IMR-90 (cell line): ENCODE measurements at regions not wholly inside any gene's neighbourhood (a gene's known extent, or its start where the extent isn't known, plus 50 kb on each side); places are given as distances from the start of the nearest gene placed in this dataset.

Source experiments
- CHD1 ChIP-seq: IDR thresholded peaks from 2 replicates; pipeline ENCODE4 v1.6.1; 2012; ENCODE audit warnings: low read depth, low read length, improper control_type of control experiment
- CTCF ChIP-seq: conservative IDR thresholded peaks from 2 replicates; pipeline ENCODE4 v1.5.1; 2012; ENCODE audit warnings: mild to moderate bottlenecking, low read depth, low read length, improper control_type of control experiment
- ELK1 ChIP-seq: fragments of 150-350 bp; IDR thresholded peaks from 2 replicates; pipeline ENCODE4 v1.6.1; 2016; ENCODE audit warnings: low read depth, mild to moderate bottlenecking, low read length, moderate library complexity, borderline replicate concordance
- MAFK ChIP-seq: IDR thresholded peaks from 2 replicates; pipeline ENCODE4 v1.6.1; 2012; ENCODE audit warnings: low read depth, low read length, improper control_type of control experiment
- MAZ ChIP-seq: IDR thresholded peaks from 2 replicates; pipeline ENCODE4 v1.6.1; 2012; ENCODE audit warnings: low read depth, mild to moderate bottlenecking, low read length, improper control_type of control experiment, moderate library complexity, borderline replicate concordance
- MXI1 ChIP-seq: IDR thresholded peaks from 2 replicates; pipeline ENCODE4 v1.6.1; 2012; ENCODE audit warnings: low read depth, mild to moderate bottlenecking, low read length, moderate library complexity, borderline replicate concordance
- POLR2A ChIP-seq: IDR thresholded peaks from 2 replicates; pipeline ENCODE4 v1.6.1; 2012; ENCODE audit warnings: mild to moderate bottlenecking, low read depth, low read length
- RCOR1 ChIP-seq: IDR thresholded peaks from 2 replicates; pipeline ENCODE4 v1.6.1; 2012; ENCODE audit warnings: mild to moderate bottlenecking, low read length, improper control_type of control experiment; ENCODE audit not compliant: insufficient replicate concordance
- RFX5 ChIP-seq: IDR thresholded peaks from 2 replicates; pipeline ENCODE4 v1.8.0; 2012; ENCODE audit warnings: low read depth, mild to moderate bottlenecking, low read length, moderate library complexity

GRCh38 chr10:117638200-117638599, 95.7 kb downstream of the EMX2 start:
- TF ChIP-seq POLR2A = no peak
- TF ChIP-seq CHD1 = no peak
- no peak for TF ChIP-seq CTCF
- no peak for TF ChIP-seq MXI1
- no peak for TF ChIP-seq MAZ
- no peak for TF ChIP-seq RFX5
- no peak for TF ChIP-seq MAFK
- TF ChIP-seq ELK1 = no peak
- no peak for TF ChIP-seq RCOR1
